ENCODE measurements at regions not wholly inside any gene's neighbourhood (a gene's known extent, or its start where the extent isn't known, plus 50 kb on each side); places are given as distances from the start of the nearest gene placed in this dataset.

- TF ChIP-seq CTCF (conservative IDR thresholded peaks at IDR 0.05 in 1 of 2, IDR thresholded peaks at IDR 0.05 in 1 of 2; ENCODE audit: low read depth in 1 of 2, low read length in 2 of 2) = no peak
- no peak for TF ChIP-seq EZH2 (IDR thresholded peaks at IDR 0.05; ENCODE audit: low read length, missing control alignments)
Measured at GRCh38 chr12:22798116-22798515, 173.1 kb downstream of the ETNK1 start.
